ENCODE measurements at regions not wholly inside any gene's neighbourhood (a gene's known extent, or its start where the extent isn't known, plus 50 kb on each side); places are given as distances from the start of the nearest gene placed in this dataset.

- no peak overlapping the region for H2AFZ ChIP-seq (ENCODE audit: low read length)
- H3K9ac ChIP-seq (ENCODE audit: low read length) = no peak overlapping the region
- no peaks in the 10 kb centered on the region for H3K27me3 ChIP-seq (ENCODE audit: low read length)
- no peak for TF ChIP-seq EZH2 (IDR thresholded peaks at IDR 0.05; ENCODE audit: low read length, unreplicated experiment)
- TF ChIP-seq EZH2phosphoT487 (IDR thresholded peaks at IDR 0.05; ENCODE audit: borderline replicate concordance, low read length) = no peak
- TF ChIP-seq CTCF (conservative IDR thresholded peaks at IDR 0.05; ENCODE audit: low read depth, low read length) = no peak
- H3K36me3 ChIP-seq (ENCODE audit: low read depth, low read length) = no peaks in the 10 kb centered on the region
- ATAC-seq = no peak
- CTCF ChIA-PET = no interaction called here
- no peak overlapping the region for H3K4me3 ChIP-seq (ENCODE audit: low read length)
- POLR2A ChIA-PET (ENCODE audit: unreplicated experiment) = no interaction called here
- H3F3A ChIP-seq (ENCODE audit: low read length, unreplicated experiment) = no peaks in the 10 kb centered on the region
- H3K4me1 ChIP-seq (ENCODE audit: insufficient read depth, low read length) = no peaks in the 10 kb centered on the region
- intact Hi-C loops (cut with micrococcal nuclease) = no loop called here
- H4K20me1 ChIP-seq (ENCODE audit: low read length) = no peaks in the 10 kb centered on the region
- no peaks in the 10 kb centered on the region for H3K9me3 ChIP-seq (ENCODE audit: low read length)
- no TSS peak for BruUV-seq (replicated peaks)
- H3K79me2 ChIP-seq (ENCODE audit: low read length) = no peaks in the 10 kb centered on the region
- DNase-seq = no peak
- H3K9me2 ChIP-seq (replicated peaks; ENCODE audit: low read length) = no peaks in the 10 kb centered on the region
- no peak overlapping the region for H3K4me2 ChIP-seq (ENCODE audit: low read length)
- no peak overlapping the region for H3K27ac ChIP-seq (ENCODE audit: low read length)
Observed at GRCh38 chr13:81907787-81908372, 1567.0 kb upstream of the SPRY2 start.

- Histone ChIP-seq H3K4me1 (ENCODE audit: insufficient read depth, low read length) (no peaks in the 10 kb centered on the region), H3K9me3 (ENCODE audit: low read length) (no peaks in the 10 kb centered on the region), H2AFZ (ENCODE audit: low read length) (no peak overlapping the region), H3K79me2 (ENCODE audit: low read length) (no peaks in the 10 kb centered on the region), H3K9ac (ENCODE audit: low read length) (no peak overlapping the region), H3K27ac (ENCODE audit: low read length) (no peak overlapping the region), H4K20me1 (ENCODE audit: low read length) (no peaks in the 10 kb centered on the region), H3K4me2 (ENCODE audit: low read length) (no peak overlapping the region), H3K9me2 (replicated peaks; ENCODE audit: low read length) (no peaks in the 10 kb centered on the region), H3K27me3 (ENCODE audit: low read length) (no peaks in the 10 kb centered on the region), H3F3A (ENCODE audit: low read length, unreplicated experiment) (no peaks in the 10 kb centered on the region), H3K36me3 (ENCODE audit: low read depth, low read length) (no peaks in the 10 kb centered on the region), H3K4me3 (ENCODE audit: low read length) (no peak overlapping the region)
- intact Hi-C loops (cut with micrococcal nuclease) = no loop called here
- ATAC-seq (no peak), DNase-seq (no peak)
- POLR2A ChIA-PET (ENCODE audit: unreplicated experiment) = no interaction called here
- no TSS peak for BruUV-seq (replicated peaks)
- TF ChIP-seq EZH2phosphoT487 (IDR thresholded peaks at IDR 0.05; ENCODE audit: borderline replicate concordance, low read length) (no peak), CTCF (conservative IDR thresholded peaks at IDR 0.05; ENCODE audit: low read depth, low read length) (no peak), EZH2 (IDR thresholded peaks at IDR 0.05; ENCODE audit: low read length, unreplicated experiment) (no peak)
- CTCF ChIA-PET = no interaction called here
Observed at GRCh38 chr13:81888855-81889254, 1547.9 kb upstream of the SPRY2 start.
